K562 (cell line): ENCODE measurements at regions not wholly inside any gene's neighbourhood (a gene's known extent, or its start where the extent isn't known, plus 50 kb on each side); places are given as distances from the start of the nearest gene placed in this dataset.
A peak's percentile ranks its signal among the peaks of the same experiment; 100 is the strongest.
"Not testable (repeated sequence)": the region's sequence is repeated elsewhere in the genome, so short reads cannot be mapped to it uniquely, and the experiment has no call there.

ENCODE experiments used
- ATAC-seq: fragments of 200-7000 bp; cut with Tn5 transposase; 3 replicates; pipeline ENCODE4 v1.9.1; 2020; ENCODE audit warnings: moderate library complexity
- BruUV-seq: library from RNA; stranded (reverse); fragments of 400-500 nt; replicated peaks from 2 replicates; lab custom pipeline; 2021; lab: Mats Ljungman, UMichigan
- CTCF ChIA-PET: fragments of 300-600 bp; formaldehyde crosslinking; extraction: SDS; loops from one replicate; lab custom pipeline; 2021; ENCODE audit warnings: low intra/inter-chr PET ratio; lab: Yijun Ruan, JAX
- POLR2A ChIA-PET: fragments of 300-600, 350-650 bp; sonication (Branson Sonifier 250); formaldehyde crosslinking; extraction: SDS; loops from one replicate; lab custom pipeline; 2021; ENCODE audit warnings: antibody characterized with exemption, inconsistent platforms; lab: Yijun Ruan, JAX
- DNase-seq, 4 experiments: peaks; one replicate each; pipeline versions ENCODE4 v3.0.0 to v3.0.0-alpha.2; 2011 to 2018; ENCODE audit warnings: low spot score in 3 of 4, mixed read lengths in 3 of 4; ENCODE audit errors: extremely low read depth in 1 of 4
- FAIRE-seq: peaks from 2 replicates; lab custom pipeline; 2011; peaks lifted over from hg19 to GRCh38; lab: Jason Lieb, UNC
- H2AFZ ChIP-seq: 2 replicates; pipeline ENCODE4 v1.6.0; 2011; ENCODE audit warnings: low read depth, low read length, control low read depth, inconsistent platforms
- H3K27ac ChIP-seq: fragments of 200-600 bp; 3 replicates; pipeline ENCODE4 v1.8.0; 2011; ENCODE audit warnings: low read depth, mild to moderate bottlenecking, control low read depth, inconsistent platforms, low read length, moderate library complexity, mixed read lengths; ENCODE audit errors: extremely low read depth
- H3K27me3 ChIP-seq, 2 experiments: fragments of 300-600 bp in 1 of 2; 2 replicates in 1 of 2; 3 replicates in 1 of 2; pipeline versions ENCODE4 v1.6.0 to v1.8.0; 2011; ENCODE audit warnings: inconsistent platforms in 2 of 2, low read length in 2 of 2, mild to moderate bottlenecking in 1 of 2, mixed read lengths in 1 of 2, moderate library complexity in 1 of 2; ENCODE audit not compliant: control insufficient read depth in 2 of 2, insufficient read depth in 2 of 2
- H3K36me3 ChIP-seq: fragments of 300-600 bp; 3 replicates; pipeline ENCODE4 v1.8.0; 2011; ENCODE audit warnings: mild to moderate bottlenecking, low read length, inconsistent platforms; ENCODE audit not compliant: control insufficient read depth, insufficient read depth
- H3K4me1 ChIP-seq, 2 experiments: fragments of 200-600 bp in 1 of 2; replicated peaks in 1 of 2; 2 replicates in 1 of 2; 3 replicates in 1 of 2; pipeline versions ENCODE4 v1.5.1 to v1.8.0; 2011; ENCODE audit warnings: inconsistent platforms in 2 of 2, low read length in 2 of 2, mild to moderate bottlenecking in 1 of 2, mixed read lengths in 1 of 2, moderate library complexity in 1 of 2; ENCODE audit not compliant: control insufficient read depth in 2 of 2, insufficient read depth in 2 of 2
- H3K4me2 ChIP-seq: 2 replicates; pipeline ENCODE4 v1.6.1; 2011; ENCODE audit warnings: low read length, control low read depth, inconsistent platforms, mixed read lengths; ENCODE audit not compliant: insufficient read depth
- H3K4me3 ChIP-seq: fragments of 200-600 bp; sonication (generic), shearing (Covaris generic); 2 replicates; pipeline ENCODE4 v1.5.1; 2016; ENCODE audit warnings: control low read depth, inconsistent platforms
- H3K79me2 ChIP-seq: fragments of 200-600 bp; 3 replicates; pipeline ENCODE4 v1.8.0; 2011; ENCODE audit warnings: low read length, inconsistent platforms; ENCODE audit not compliant: control insufficient read depth, insufficient read depth
- H3K9ac ChIP-seq, 2 experiments: 2 replicates each; pipeline versions ENCODE4 v1.6.0 to v1.6.1; 2011; ENCODE audit warnings: low read depth in 2 of 2, low read length in 2 of 2, control low read depth in 1 of 2, inconsistent platforms in 1 of 2, mild to moderate bottlenecking in 1 of 2, mixed read lengths in 1 of 2; ENCODE audit not compliant: insufficient read depth in 1 of 2
- H3K9me1 ChIP-seq: one replicate; pipeline ENCODE4 v1.6.0; 2011; ENCODE audit warnings: inconsistent platforms, mild to moderate bottlenecking, low read length, moderate library complexity; ENCODE audit not compliant: control insufficient read depth, insufficient read depth
- H3K9me3 ChIP-seq: replicated peaks from 2 replicates; pipeline ENCODE4 v1.5.1; 2011; ENCODE audit warnings: low read depth, low read length, inconsistent platforms; ENCODE audit not compliant: control insufficient read depth, insufficient read depth
- H4K20me1 ChIP-seq: replicated peaks from 2 replicates; pipeline ENCODE4 v1.6.1; 2011; ENCODE audit warnings: low read length, inconsistent platforms, mixed read lengths; ENCODE audit not compliant: control insufficient read depth, insufficient read depth
- HEY1 ChIP-seq: fragments of 250-450 bp; sonication (Bioruptor Pico); IDR thresholded peaks from 2 replicates; pipeline ENCODE4 v1.5.0; 2020; ENCODE audit warnings: mild to moderate bottlenecking, moderate library complexity, borderline replicate concordance
- PHB ChIP-seq: fragments of 250-450 bp; sonication (Bioruptor Pico); IDR thresholded peaks from 2 replicates; pipeline ENCODE4 v1.5.0; 2021
- SMAD4 ChIP-seq: fragments of 250-450 bp; sonication (Bioruptor Pico); conservative IDR thresholded peaks from 2 replicates; pipeline ENCODE4 v1.8.0; 2021; ENCODE audit warnings: inconsistent platforms, mild to moderate bottlenecking, moderate library complexity
- ZFP36 ChIP-seq: fragments of 150-350 bp; IDR thresholded peaks from 2 replicates; pipeline ENCODE4 v1.6.1; 2018; ENCODE audit warnings: low read length, low read depth; ENCODE audit not compliant: partially characterized antibody
- ZNF717 ChIP-seq: fragments of 250-450 bp; sonication (Bioruptor Pico); IDR thresholded peaks from 2 replicates; pipeline ENCODE4 v1.5.0; 2021
- WGBS: fragments of 100-300 bp; shearing (Covaris generic); methylation state at CpG from one replicate; pipeline ENCODE4 v1.1.6; 2016; ENCODE audit warnings: low coverage, mixed read lengths; ENCODE audit not compliant: insufficient coverage; ENCODE audit errors: missing lambda C conversion rate; 5-methylcytosine and 5-hydroxymethylcytosine counted together
- in situ Hi-C: fragments of 300-500 bp; cut with MboI; formaldehyde crosslinking; loops from 4 replicates; pipeline ENCODE4 v1.15.0; 2018; ENCODE audit warnings: inconsistent platforms, mixed read lengths
- intact Hi-C: fragments of 100-400 bp; cut with micrococcal nuclease; formaldehyde crosslinking; loops from 2 replicates; pipeline ENCODE4 v1.14.2; 2022
- TF ChIP-seq, protein P1 (sequence below): IDR thresholded peaks from 3 replicates; pipeline ENCODE4 v1.6.1; 2011; ENCODE audit warnings: borderline replicate concordance, mild to moderate bottlenecking; ENCODE audit not compliant: insufficient read length, insufficient read depth

- no peak overlapping the region for H3K9ac ChIP-seq
- no peaks in the 10 kb centered on the region for H3K4me1 ChIP-seq
- no peaks in the 10 kb centered on the region for H3K27me3 ChIP-seq
- DNase-seq (no peak), FAIRE-seq (no peak), ATAC-seq (no peak)
- no peaks in the 10 kb centered on the region for H3K9me1 ChIP-seq
- TF ChIP-seq ZNF717 (CRISPR knock-in tag) = no peak
- TF ChIP-seq, protein P1, sequence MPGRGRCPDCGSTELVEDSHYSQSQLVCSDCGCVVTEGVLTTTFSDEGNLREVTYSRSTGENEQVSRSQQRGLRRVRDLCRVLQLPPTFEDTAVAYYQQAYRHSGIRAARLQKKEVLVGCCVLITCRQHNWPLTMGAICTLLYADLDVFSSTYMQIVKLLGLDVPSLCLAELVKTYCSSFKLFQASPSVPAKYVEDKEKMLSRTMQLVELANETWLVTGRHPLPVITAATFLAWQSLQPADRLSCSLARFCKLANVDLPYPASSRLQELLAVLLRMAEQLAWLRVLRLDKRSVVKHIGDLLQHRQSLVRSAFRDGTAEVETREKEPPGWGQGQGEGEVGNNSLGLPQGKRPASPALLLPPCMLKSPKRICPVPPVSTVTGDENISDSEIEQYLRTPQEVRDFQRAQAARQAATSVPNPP = no peak
- TF ChIP-seq SMAD4 (CRISPR knock-in tag) = no peak
- TF ChIP-seq PHB (CRISPR knock-in tag) = no peak
- no peak for TF ChIP-seq HEY1 (CRISPR knock-in tag)
- no peak overlapping the region for H3K4me2 ChIP-seq
- no TSS peak for BruUV-seq
- H3K4me3 ChIP-seq = no peak overlapping the region
- no peaks in the 10 kb centered on the region for H4K20me1 ChIP-seq
- no peak overlapping the region for H2AFZ ChIP-seq
- no peaks in the 10 kb centered on the region for H3K36me3 ChIP-seq
- intact Hi-C loops (no loop called here), in situ Hi-C loops (no loop called here)
- CTCF ChIA-PET = no interaction called here
- H3K9me3 ChIP-seq = no peaks in the 10 kb centered on the region
- no peak overlapping the region for H3K27ac ChIP-seq
- no peaks in the 10 kb centered on the region for H3K79me2 ChIP-seq
- POLR2A ChIA-PET = no interaction called here
- whole genome bisulfite sequencing = 0% methylated on average over 3 of the region's 3 CpGs
Observed at GRCh38 chr4:148901075-148901705, 459.0 kb upstream of the NR3C2 start.

GRCh38 chr4:148898139-148898538 lies 455.9 kb upstream of the NR3C2 start:
- H3K4me3 ChIP-seq, H3K9ac ChIP-seq, CTCF ChIA-PET, BruUV-seq, H2AFZ ChIP-seq, H3K4me1 ChIP-seq, H3K27ac ChIP-seq, ATAC-seq, H4K20me1 ChIP-seq, H3K9me1 ChIP-seq, H3K79me2 ChIP-seq, H3K4me2 ChIP-seq, DNase-seq, FAIRE-seq, POLR2A ChIA-PET, in situ Hi-C loops, intact Hi-C loops, H3K9me3 ChIP-seq, H3K27me3 ChIP-seq, H3K36me3 ChIP-seq: not testable (repeated sequence)
- TF ChIP-seq ZFP36 = peak; percentile 32
